Progenitor cell of endocrine pancreas (in vitro differentiated cells): ENCODE measurements at regions not wholly inside any gene's neighbourhood (a gene's known extent, or its start where the extent isn't known, plus 50 kb on each side); places are given as distances from the start of the nearest gene placed in this dataset.

Experiments used
- DNase-seq: peaks from one replicate; pipeline ENCODE4 v3.0.0; 2021; ENCODE audit warnings: low spot score; ENCODE audit not compliant: unreplicated experiment
- H3K27ac Mint-ChIP-seq: 2 replicates; pipeline ENCODE4 v1.8.0; 2021; ENCODE audit warnings: mild to moderate bottlenecking, moderate library complexity, mixed read lengths
- H3K27me3 Mint-ChIP-seq: 2 replicates; pipeline ENCODE4 v1.8.0; 2021; ENCODE audit warnings: mixed read lengths
- H3K36me3 Mint-ChIP-seq: 2 replicates; pipeline ENCODE4 v1.8.0; 2022; ENCODE audit warnings: mixed read lengths; ENCODE audit not compliant: insufficient read depth
- H3K4me1 Mint-ChIP-seq: 2 replicates; pipeline ENCODE4 v1.8.0; 2021; ENCODE audit warnings: low read depth, mixed read lengths
- H3K4me3 Mint-ChIP-seq: 2 replicates; pipeline ENCODE4 v1.8.0; 2021; ENCODE audit warnings: low read depth, mild to moderate bottlenecking, moderate library complexity, mixed read lengths
- H3K9me3 Mint-ChIP-seq: 2 replicates; pipeline ENCODE4 v1.8.0; 2021; ENCODE audit warnings: low read depth, mixed read lengths
- CTCF ChIP-seq: fragments of 200-600 bp; sonication (generic); IDR thresholded peaks from one replicate; pipeline ENCODE4 v1.5.0; 2021; ENCODE audit warnings: antibody characterized with exemption, mild to moderate bottlenecking; ENCODE audit not compliant: unreplicated experiment

GRCh38 chr1:118303064-118303463 lies 118.0 kb upstream of the SPAG17 start:
- no peak overlapping the region for H3K4me3 Mint-ChIP-seq
- H3K4me1 Mint-ChIP-seq: peaks cover 29% of the 10 kb centered on the region
- H3K9me3 Mint-ChIP-seq: no peaks in the 10 kb centered on the region
- no peak for TF ChIP-seq CTCF
- H3K27me3 Mint-ChIP-seq: no peaks in the 10 kb centered on the region
- no peaks in the 10 kb centered on the region for H3K36me3 Mint-ChIP-seq
- no peak overlapping the region for H3K27ac Mint-ChIP-seq
- no peak for DNase-seq

- peaks cover 29% of the 10 kb centered on the region for H3K4me1 Mint-ChIP-seq
- H3K27ac Mint-ChIP-seq: no peak overlapping the region
- no peak for DNase-seq
- H3K4me3 Mint-ChIP-seq: no peak overlapping the region
- H3K9me3 Mint-ChIP-seq: no peaks in the 10 kb centered on the region
- no peaks in the 10 kb centered on the region for H3K27me3 Mint-ChIP-seq
- no peaks in the 10 kb centered on the region for H3K36me3 Mint-ChIP-seq
- no peak for TF ChIP-seq CTCF
These were observed 117.1 kb upstream of the SPAG17 start for GRCh38 chr1:118302145-118302544.

- no peak for TF ChIP-seq CTCF
- no peak for DNase-seq
- Mint-ChIP-seq H3K36me3 (no peaks in the 10 kb centered on the region), H3K4me1 (peaks cover 32% of the 10 kb centered on the region), H3K4me3 (no peak overlapping the region), H3K27me3 (no peaks in the 10 kb centered on the region), H3K27ac (peak overlapping the region; percentile 29), H3K9me3 (no peaks in the 10 kb centered on the region)
These were observed 115.8 kb upstream of the SPAG17 start for GRCh38 chr1:118300808-118301207.

GRCh38 chr1:118298397-118298796 lies 113.4 kb upstream of the SPAG17 start:
- Mint-ChIP-seq H3K4me1 (peaks cover 31% of the 10 kb centered on the region), H3K4me3 (no peak overlapping the region), H3K36me3 (no peaks in the 10 kb centered on the region), H3K9me3 (no peaks in the 10 kb centered on the region), H3K27ac (no peak overlapping the region), H3K27me3 (no peaks in the 10 kb centered on the region)
- DNase-seq: no peak
- no peak for TF ChIP-seq CTCF

- H3K4me3 Mint-ChIP-seq: no peak overlapping the region
- DNase-seq: no peak
- no peak for TF ChIP-seq CTCF
- H3K36me3 Mint-ChIP-seq: no peaks in the 10 kb centered on the region
- no peaks in the 10 kb centered on the region for H3K9me3 Mint-ChIP-seq
- no peak overlapping the region for H3K27ac Mint-ChIP-seq
- no peaks in the 10 kb centered on the region for H3K27me3 Mint-ChIP-seq
- peaks cover 23% of the 10 kb centered on the region for H3K4me1 Mint-ChIP-seq
These were observed 112.5 kb upstream of the SPAG17 start for GRCh38 chr1:118297521-118297920.
